ENCODE measurements at regions not wholly inside any gene's neighbourhood (a gene's known extent, or its start where the extent isn't known, plus 50 kb on each side); places are given as distances from the start of the nearest gene placed in this dataset.
"Not testable (repeated sequence)": the region's sequence is repeated elsewhere in the genome, so short reads cannot be mapped to it uniquely, and the experiment has no call there.

DNA sequence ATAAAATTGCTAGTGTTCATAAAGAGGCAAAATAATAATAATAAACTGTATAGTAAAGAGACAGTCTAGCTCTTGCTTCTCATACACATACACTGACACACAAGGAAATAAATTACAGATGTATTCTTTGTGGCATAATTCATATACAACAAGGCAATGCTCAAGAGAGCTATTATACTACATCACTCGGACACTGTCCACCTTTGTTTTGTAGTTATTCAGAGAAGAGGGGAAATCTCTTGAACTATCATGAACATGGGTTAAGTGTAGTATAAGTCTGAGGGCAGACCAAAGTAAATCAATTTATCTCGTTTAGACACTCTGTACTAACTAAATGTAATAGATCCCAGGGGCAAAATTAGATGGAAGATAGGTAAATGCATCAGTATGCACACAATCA lies 72.7 kb upstream of the PHIP start:
- Histone ChIP-seq H3K4me1 (ENCODE audit: control insufficient read depth, insufficient read depth, low read length) (no peaks in the 10 kb centered on the region), H3K4me3 (ENCODE audit: low read length in 2 of 2) (no peak overlapping the region), H3K27me3 (ENCODE audit: control insufficient read depth in 1 of 2, insufficient read depth in 2 of 2, low read length in 2 of 2) (no peaks in the 10 kb centered on the region), H3K9ac (ENCODE audit: low read length in 2 of 2) (no peak overlapping the region), H3K9me3 (ENCODE audit: control insufficient read depth in 2 of 2, low read length in 2 of 2) (no peaks in the 10 kb centered on the region), H3K27ac (ENCODE audit: low read length) (no peak overlapping the region), H3K36me3 (ENCODE audit: control insufficient read depth in 2 of 2, insufficient read depth in 2 of 2, low read length in 2 of 2) (no peaks in the 10 kb centered on the region)

DNA sequence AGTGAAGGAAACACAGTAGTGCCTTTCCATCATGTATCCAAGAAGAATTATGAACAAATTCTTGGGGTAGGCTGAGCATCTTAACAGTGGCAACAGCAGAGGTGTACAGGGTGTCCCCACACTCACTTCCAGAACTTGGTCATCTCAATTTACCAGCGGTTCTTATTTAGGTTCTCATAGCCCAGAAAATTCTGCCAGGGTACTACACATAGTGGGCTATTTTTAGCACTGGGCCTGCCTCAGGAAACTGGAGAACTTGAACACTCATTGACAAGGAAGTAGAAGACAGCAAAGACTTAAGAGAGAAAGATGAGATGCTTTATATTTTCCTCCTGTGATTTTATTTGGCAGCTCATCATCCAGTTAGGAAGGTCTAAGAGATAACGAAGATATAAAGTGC lies 71.8 kb upstream of the PHIP start:
- H3K27me3 ChIP-seq (ENCODE audit: control insufficient read depth in 1 of 2, insufficient read depth in 2 of 2, low read length in 2 of 2): no peaks in the 10 kb centered on the region
- no peak overlapping the region for H3K27ac ChIP-seq (ENCODE audit: low read length)

GRCh38 chr6:79146421-79146820 lies 68.4 kb upstream of the PHIP start:
- no peak overlapping the region for H3K9ac ChIP-seq (ENCODE audit: low read length in 2 of 2)
- H3K36me3 ChIP-seq (ENCODE audit: control insufficient read depth in 2 of 2, insufficient read depth in 2 of 2, low read length in 2 of 2): no peaks in the 10 kb centered on the region
- peaks cover 4% of the 10 kb centered on the region for H3K4me1 ChIP-seq (ENCODE audit: control insufficient read depth, insufficient read depth, low read length)
- H3K4me3 ChIP-seq (ENCODE audit: low read length in 2 of 2): no peak overlapping the region
- no peak overlapping the region for H3K27ac ChIP-seq (ENCODE audit: low read length)
- no peaks in the 10 kb centered on the region for H3K27me3 ChIP-seq (ENCODE audit: control insufficient read depth in 1 of 2, insufficient read depth in 2 of 2, low read length in 2 of 2)
- H3K9me3 ChIP-seq (ENCODE audit: control insufficient read depth in 2 of 2, low read length in 2 of 2): no peaks in the 10 kb centered on the region

More for the DNA sequence above, 71.8 kb upstream of the PHIP start:
- Histone ChIP-seq H3K9me3 (ENCODE audit: control insufficient read depth in 2 of 2, low read length in 2 of 2) (no peaks in the 10 kb centered on the region), H3K9ac (ENCODE audit: low read length in 2 of 2) (no peak overlapping the region), H3K4me1 (ENCODE audit: control insufficient read depth, insufficient read depth, low read length) (no peaks in the 10 kb centered on the region), H3K36me3 (ENCODE audit: control insufficient read depth in 2 of 2, insufficient read depth in 2 of 2, low read length in 2 of 2) (no peaks in the 10 kb centered on the region), H3K4me3 (ENCODE audit: low read length in 2 of 2) (no peak overlapping the region)

- Histone ChIP-seq H3K4me3 (ENCODE audit: low read length in 2 of 2) (no peak overlapping the region), H3K9me3 (ENCODE audit: control insufficient read depth in 2 of 2, low read length in 2 of 2) (no peaks in the 10 kb centered on the region), H3K9ac (ENCODE audit: low read length in 2 of 2) (no peak overlapping the region), H3K36me3 (ENCODE audit: control insufficient read depth in 2 of 2, insufficient read depth in 2 of 2, low read length in 2 of 2) (no peaks in the 10 kb centered on the region), H3K4me1 (ENCODE audit: control insufficient read depth, insufficient read depth, low read length) (peaks cover 4% of the 10 kb centered on the region), H3K27me3 (ENCODE audit: control insufficient read depth in 1 of 2, insufficient read depth in 2 of 2, low read length in 2 of 2) (no peaks in the 10 kb centered on the region), H3K27ac (ENCODE audit: low read length) (no peak overlapping the region)
Observed at GRCh38 chr6:79145301-79145700, 67.2 kb upstream of the PHIP start.

DNA sequence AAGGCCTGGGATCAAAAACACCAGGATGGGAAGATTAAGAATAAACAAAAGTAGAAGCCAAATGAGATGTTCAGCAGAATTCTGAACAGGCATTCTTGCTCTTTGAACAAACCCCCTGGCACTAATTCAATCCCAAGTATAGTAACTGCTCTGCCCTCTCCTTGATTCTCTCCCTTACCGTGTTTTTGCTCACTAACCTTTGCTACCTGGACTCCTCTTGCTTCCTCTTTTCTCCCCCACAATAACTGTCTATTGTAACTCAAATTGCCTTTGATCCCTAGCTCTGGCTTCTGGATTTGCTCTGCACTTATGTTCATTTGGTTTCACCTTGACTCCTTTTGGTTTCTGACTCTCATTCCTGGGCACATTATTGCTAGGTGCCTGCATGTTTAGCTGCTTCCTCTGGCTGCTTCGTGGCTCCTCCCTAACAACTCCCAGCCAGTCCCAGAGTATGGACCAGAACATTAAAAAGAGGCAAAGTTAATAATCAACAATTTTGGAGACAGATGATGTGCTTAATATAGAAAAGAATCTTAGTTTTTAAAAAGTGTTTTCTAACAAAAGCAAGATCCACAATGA lies 65.4 kb upstream of the PHIP start:
- peak overlapping the region in 1 of 2 donors; percentile 3 for H3K4me3 ChIP-seq (ENCODE audit: low read length in 2 of 2)
- no peak overlapping the region for H3K27ac ChIP-seq (ENCODE audit: low read length)
- H3K9ac ChIP-seq (ENCODE audit: low read length in 2 of 2): no peak overlapping the region
- H3K27me3 ChIP-seq (ENCODE audit: control insufficient read depth in 1 of 2, insufficient read depth in 2 of 2, low read length in 2 of 2): no peaks in the 10 kb centered on the region
- peaks cover 4% of the 10 kb centered on the region for H3K4me1 ChIP-seq (ENCODE audit: control insufficient read depth, insufficient read depth, low read length)
- no peaks in the 10 kb centered on the region for H3K9me3 ChIP-seq (ENCODE audit: control insufficient read depth in 2 of 2, low read length in 2 of 2)
- no peaks in the 10 kb centered on the region for H3K36me3 ChIP-seq (ENCODE audit: control insufficient read depth in 2 of 2, insufficient read depth in 2 of 2, low read length in 2 of 2)

DNA sequence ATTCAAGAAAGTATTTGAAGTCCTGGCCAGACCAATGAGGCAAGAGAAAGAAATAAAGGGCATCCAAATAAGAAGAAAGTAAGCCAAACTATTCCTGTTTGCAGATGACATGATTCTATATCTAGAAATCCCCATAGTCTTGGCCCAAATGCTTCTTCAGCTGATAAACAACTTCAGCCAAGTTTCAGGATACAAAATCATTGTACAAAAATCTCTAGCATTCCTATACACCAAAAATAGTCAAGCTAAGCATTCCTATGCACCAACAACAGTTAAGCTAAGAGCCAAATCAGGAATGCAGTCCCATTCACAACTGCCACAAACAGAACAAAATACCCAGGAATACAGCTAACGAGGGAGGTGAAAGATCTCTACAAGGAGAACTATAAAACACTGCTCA lies 60.1 kb upstream of the PHIP start:
- Histone ChIP-seq H3K9ac (ENCODE audit: low read length in 2 of 2) (no peak overlapping the region), H3K27ac (ENCODE audit: low read length) (no peak overlapping the region), H3K4me1 (ENCODE audit: control insufficient read depth, insufficient read depth, low read length) (peaks cover under 1% of the 10 kb centered on the region), H3K4me3 (ENCODE audit: low read length in 2 of 2) (no peak overlapping the region), H3K9me3 (ENCODE audit: control insufficient read depth in 2 of 2, low read length in 2 of 2) (no peaks in the 10 kb centered on the region), H3K36me3 (ENCODE audit: control insufficient read depth in 2 of 2, insufficient read depth in 2 of 2, low read length in 2 of 2) (no peaks in the 10 kb centered on the region), H3K27me3 (ENCODE audit: control insufficient read depth in 1 of 2, insufficient read depth in 2 of 2, low read length in 2 of 2) (no peaks in the 10 kb centered on the region)

- no peaks in the 10 kb centered on the region for H3K9me3 ChIP-seq (ENCODE audit: control insufficient read depth in 2 of 2, low read length in 2 of 2)
- H3K27ac ChIP-seq (ENCODE audit: low read length): no peak overlapping the region
- H3K4me3 ChIP-seq (ENCODE audit: low read length in 2 of 2): no peak overlapping the region
- H3K36me3 ChIP-seq (ENCODE audit: control insufficient read depth in 2 of 2, insufficient read depth in 2 of 2, low read length in 2 of 2): no peaks in the 10 kb centered on the region
- no peak overlapping the region for H3K9ac ChIP-seq (ENCODE audit: low read length in 2 of 2)
- no peaks in the 10 kb centered on the region for H3K27me3 ChIP-seq (ENCODE audit: control insufficient read depth in 1 of 2, insufficient read depth in 2 of 2, low read length in 2 of 2)
- H3K4me1 ChIP-seq (ENCODE audit: control insufficient read depth, insufficient read depth, low read length): no peaks in the 10 kb centered on the region
Observed at GRCh38 chr6:79137671-79138070, 59.6 kb upstream of the PHIP start.

- no peak overlapping the region for H3K4me3 ChIP-seq (ENCODE audit: low read length in 2 of 2)
- H3K27me3 ChIP-seq (ENCODE audit: control insufficient read depth in 1 of 2, insufficient read depth in 2 of 2, low read length in 2 of 2): no peaks in the 10 kb centered on the region
- no peaks in the 10 kb centered on the region for H3K9me3 ChIP-seq (ENCODE audit: control insufficient read depth in 2 of 2, low read length in 2 of 2)
- H3K36me3 ChIP-seq (ENCODE audit: control insufficient read depth in 2 of 2, insufficient read depth in 2 of 2, low read length in 2 of 2): no peaks in the 10 kb centered on the region
- H3K4me1 ChIP-seq (ENCODE audit: control insufficient read depth, insufficient read depth, low read length): no peaks in the 10 kb centered on the region
- no peak overlapping the region for H3K9ac ChIP-seq (ENCODE audit: low read length in 2 of 2)
- H3K27ac ChIP-seq (ENCODE audit: low read length): no peak overlapping the region
Observed at GRCh38 chr6:79135973-79136470, 58.0 kb upstream of the PHIP start.

- H3K4me1 ChIP-seq (ENCODE audit: control insufficient read depth, insufficient read depth, low read length): no peaks in the 10 kb centered on the region
- no peaks in the 10 kb centered on the region for H3K27me3 ChIP-seq (ENCODE audit: control insufficient read depth in 1 of 2, insufficient read depth in 2 of 2, low read length in 2 of 2)
- no peak overlapping the region for H3K9ac ChIP-seq (ENCODE audit: low read length in 2 of 2)
- no peak overlapping the region for H3K27ac ChIP-seq (ENCODE audit: low read length)
- no peaks in the 10 kb centered on the region for H3K9me3 ChIP-seq (ENCODE audit: control insufficient read depth in 2 of 2, low read length in 2 of 2)
- no peaks in the 10 kb centered on the region for H3K36me3 ChIP-seq (ENCODE audit: control insufficient read depth in 2 of 2, insufficient read depth in 2 of 2, low read length in 2 of 2)
- H3K4me3 ChIP-seq (ENCODE audit: low read length in 2 of 2): no peak overlapping the region
Observed at GRCh38 chr6:79134699-79135474, 56.8 kb upstream of the PHIP start.

GRCh38 chr6:79133173-79133572 lies 55.1 kb upstream of the PHIP start:
- Histone ChIP-seq H3K9ac (ENCODE audit: low read length in 2 of 2) (no peak overlapping the region), H3K4me3 (ENCODE audit: low read length in 2 of 2) (no peak overlapping the region)

GRCh38 chr6:79131220-79131619 lies 53.2 kb upstream of the PHIP start:
- not testable (repeated sequence) for H3K9me3 ChIP-seq (ENCODE audit: control insufficient read depth in 2 of 2, low read length in 2 of 2); H3K27me3 ChIP-seq (ENCODE audit: control insufficient read depth in 1 of 2, insufficient read depth in 2 of 2, low read length in 2 of 2); H3K4me1 ChIP-seq (ENCODE audit: control insufficient read depth, insufficient read depth, low read length); H3K36me3 ChIP-seq (ENCODE audit: control insufficient read depth in 2 of 2, insufficient read depth in 2 of 2, low read length in 2 of 2); H3K27ac ChIP-seq (ENCODE audit: low read length); H3K4me3 ChIP-seq (ENCODE audit: low read length in 2 of 2); H3K9ac ChIP-seq (ENCODE audit: low read length in 2 of 2)

More at GRCh38 chr6:79133173-79133572, 55.1 kb upstream of the PHIP start:
- H3K4me1 ChIP-seq (ENCODE audit: control insufficient read depth, insufficient read depth, low read length): no peaks in the 10 kb centered on the region
- H3K9me3 ChIP-seq (ENCODE audit: control insufficient read depth in 2 of 2, low read length in 2 of 2): no peaks in the 10 kb centered on the region
- H3K36me3 ChIP-seq (ENCODE audit: control insufficient read depth in 2 of 2, insufficient read depth in 2 of 2, low read length in 2 of 2): no peaks in the 10 kb centered on the region
- no peaks in the 10 kb centered on the region for H3K27me3 ChIP-seq (ENCODE audit: control insufficient read depth in 1 of 2, insufficient read depth in 2 of 2, low read length in 2 of 2)
- H3K27ac ChIP-seq (ENCODE audit: low read length): no peak overlapping the region

All from stomach smooth muscle (tissue), 2 donors.